GM21723 (cell line): ENCODE measurements at regions not wholly inside any gene's neighbourhood (a gene's known extent, or its start where the extent isn't known, plus 50 kb on each side); places are given as distances from the start of the nearest gene placed in this dataset.

Experiments
- ATAC-seq: cut with Tn5 transposase; IDR thresholded peaks from one replicate; pipeline ENCODE4 v1.9.1; 2021; ENCODE audit warnings: mild to moderate bottlenecking, moderate library complexity; ENCODE audit not compliant: unreplicated experiment

DNA sequence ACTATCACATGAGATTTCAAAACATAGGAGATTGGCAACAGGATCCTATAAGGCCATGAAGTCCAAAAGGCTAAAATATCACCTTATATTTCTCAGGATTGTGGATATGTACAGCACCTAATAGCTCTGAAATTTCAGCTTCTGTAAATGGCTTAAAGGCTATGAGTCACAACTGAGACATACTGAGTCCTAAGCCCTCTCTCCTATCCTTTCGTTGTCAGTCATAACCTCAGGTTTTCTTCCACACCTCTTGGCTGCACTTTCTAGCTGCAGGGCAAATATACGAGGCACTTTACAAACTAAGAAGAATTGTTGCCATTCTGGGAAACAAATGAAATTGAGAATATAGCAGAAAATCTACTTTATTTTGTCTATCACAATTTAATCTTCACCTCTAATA, 969.9 kb upstream of the EPHA7 start:
- no peak for ATAC-seq

- ATAC-seq = no peak
Observed at GRCh38 chr6:94377835-94378234, 958.5 kb upstream of the EPHA7 start.

GRCh38 chr6:94376876-94377275, 957.5 kb upstream of the EPHA7 start:
- no peak for ATAC-seq

DNA sequence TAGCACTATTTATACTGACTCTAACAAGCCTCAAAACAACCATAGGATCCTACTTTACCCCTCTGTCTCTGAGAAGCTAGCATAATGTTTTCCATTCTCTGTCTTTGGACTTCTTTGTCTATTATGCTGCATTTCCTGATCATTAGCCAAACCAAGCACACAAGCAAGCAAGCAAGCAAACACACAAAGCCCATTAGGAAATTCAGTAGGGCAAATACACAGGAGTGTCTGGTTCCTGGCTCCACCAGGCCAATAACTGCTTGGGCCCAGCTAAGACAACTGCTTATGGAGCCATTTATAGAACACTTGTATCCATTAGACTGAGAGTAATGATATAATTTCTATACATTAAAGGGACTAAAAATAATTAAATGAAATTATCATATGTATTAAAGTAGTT, 952.9 kb upstream of the EPHA7 start:
- no peak for ATAC-seq

DNA sequence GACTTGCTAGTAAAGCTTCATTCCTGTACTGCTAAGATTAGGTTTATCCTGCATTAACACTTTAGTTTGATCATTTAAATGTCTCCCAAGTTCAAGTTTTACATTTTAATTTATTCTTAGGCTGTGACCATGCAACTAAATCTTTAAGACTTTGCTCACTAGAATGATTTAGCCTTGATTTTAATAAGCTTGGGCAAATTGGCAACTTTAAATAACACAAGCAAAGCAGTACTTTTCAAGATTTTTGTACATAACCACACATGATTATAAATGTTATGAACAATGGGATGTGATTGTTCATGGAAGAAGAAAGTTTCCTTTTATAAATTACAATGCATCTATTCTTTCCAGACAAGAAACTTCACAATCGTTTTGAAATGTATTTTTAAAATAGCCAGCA, 948.0 kb upstream of the EPHA7 start:
- no peak for ATAC-seq

DNA sequence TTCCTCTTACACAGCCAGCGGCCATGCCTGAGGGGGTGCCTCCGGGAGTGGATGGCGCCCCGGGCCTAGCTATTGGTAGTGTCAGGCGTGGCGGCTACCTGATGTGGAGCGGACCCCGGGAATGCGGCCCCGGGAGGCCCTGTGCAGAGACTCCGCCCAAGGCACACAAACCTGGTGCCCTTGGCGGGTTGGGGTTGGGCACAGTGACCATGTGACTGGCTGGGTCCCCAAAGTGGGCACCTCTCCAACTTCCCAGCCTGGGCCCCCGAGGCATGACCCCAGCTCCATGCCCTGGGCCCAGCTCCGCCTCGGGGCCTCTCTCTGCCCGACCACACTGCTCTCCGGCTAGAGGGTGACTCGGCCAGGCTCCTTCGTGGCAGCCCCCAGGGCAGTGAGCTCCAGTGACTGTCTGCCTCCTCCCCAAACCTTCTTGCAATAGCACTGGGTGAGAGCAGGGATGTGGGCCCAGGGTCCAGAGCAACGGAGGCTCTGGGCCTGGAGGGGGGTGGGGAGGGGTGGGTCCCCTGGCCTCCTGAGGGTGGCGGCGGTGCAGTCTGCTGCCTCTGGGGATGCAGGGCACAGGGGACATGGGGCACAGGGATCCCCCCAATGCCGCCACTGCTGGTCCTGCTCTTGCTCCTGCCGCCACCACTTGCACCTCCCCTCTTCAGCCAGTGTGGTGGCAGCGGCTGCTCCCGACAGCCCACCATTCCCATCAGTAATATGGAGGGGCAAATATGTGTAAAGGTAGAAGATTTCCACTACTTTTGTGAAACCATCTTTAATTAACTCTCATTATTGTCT, 942.9 kb upstream of the EPHA7 start:
- ATAC-seq = no peak

DNA sequence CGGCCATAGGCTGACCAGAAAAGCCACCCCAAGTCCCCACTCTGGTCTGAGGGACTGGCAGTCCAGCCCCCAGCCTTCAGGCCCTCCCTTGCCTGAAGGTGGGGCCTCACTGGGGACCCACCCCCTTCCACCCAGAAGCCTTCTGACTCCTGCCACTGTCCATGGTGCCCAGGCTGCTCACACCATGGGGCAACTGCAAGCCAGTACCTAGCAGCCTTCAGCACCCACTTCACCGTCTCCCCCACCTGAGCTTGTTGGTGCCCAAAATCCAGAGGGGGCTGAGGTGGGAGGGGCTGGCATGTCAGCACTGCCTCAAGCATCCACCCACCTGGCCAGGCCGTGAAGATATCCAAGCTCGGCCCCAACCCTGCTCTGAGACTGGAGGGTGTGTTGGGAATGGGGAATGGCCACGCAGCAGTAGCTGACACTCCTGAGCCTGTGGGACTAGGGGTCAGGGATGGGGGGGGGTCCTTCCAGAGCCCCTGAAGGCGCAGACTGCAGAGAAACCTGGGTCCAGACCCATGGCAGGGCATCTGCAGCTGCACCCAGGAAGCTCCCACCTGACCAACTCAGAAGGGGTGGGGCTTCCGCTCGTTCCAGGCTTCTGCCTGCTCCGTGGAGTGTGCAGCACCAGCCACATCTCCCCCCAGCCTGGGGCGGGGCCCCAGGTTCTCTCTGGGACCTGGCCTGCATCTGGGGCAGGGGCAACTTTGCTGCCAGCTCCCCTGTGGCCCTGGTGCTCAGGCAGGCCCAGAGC, 942.1 kb upstream of the EPHA7 start:
- ATAC-seq = no peak

DNA sequence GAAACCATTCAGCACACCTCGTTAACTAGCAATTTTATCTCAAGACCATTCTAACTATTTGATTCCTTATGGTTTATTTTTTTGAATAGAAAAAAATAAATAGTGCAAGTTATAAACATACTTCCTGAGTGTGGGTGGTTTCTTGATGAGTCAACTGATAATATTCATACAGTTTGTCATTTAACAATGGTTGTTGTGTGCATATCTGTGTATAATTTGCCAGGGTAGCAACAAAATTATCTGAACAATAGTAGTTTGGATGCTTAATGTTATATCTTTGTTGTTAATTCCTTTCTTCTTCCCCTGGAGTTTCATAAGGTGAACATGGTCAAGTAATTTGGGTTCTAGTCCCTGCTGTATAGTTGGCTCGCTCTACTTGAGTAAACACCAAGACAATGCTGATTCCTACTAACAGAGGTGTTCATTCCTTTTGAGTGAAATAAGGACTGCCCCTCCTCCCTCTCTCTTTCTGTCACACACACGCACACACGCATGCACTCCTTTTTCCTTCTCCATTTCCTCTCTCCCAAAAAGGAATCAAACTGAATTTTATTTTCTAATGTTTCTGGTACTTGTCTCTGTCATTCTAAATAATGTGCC, 938.1 kb upstream of the EPHA7 start:
- ATAC-seq = no peak

GRCh38 chr6:94350833-94351232, 931.5 kb upstream of the EPHA7 start:
- no peak for ATAC-seq

- no peak for ATAC-seq
Observed at GRCh38 chr6:94349227-94349626, 929.9 kb upstream of the EPHA7 start.

- ATAC-seq = no peak
Observed at GRCh38 chr6:94344866-94345265, 925.5 kb upstream of the EPHA7 start.

DNA sequence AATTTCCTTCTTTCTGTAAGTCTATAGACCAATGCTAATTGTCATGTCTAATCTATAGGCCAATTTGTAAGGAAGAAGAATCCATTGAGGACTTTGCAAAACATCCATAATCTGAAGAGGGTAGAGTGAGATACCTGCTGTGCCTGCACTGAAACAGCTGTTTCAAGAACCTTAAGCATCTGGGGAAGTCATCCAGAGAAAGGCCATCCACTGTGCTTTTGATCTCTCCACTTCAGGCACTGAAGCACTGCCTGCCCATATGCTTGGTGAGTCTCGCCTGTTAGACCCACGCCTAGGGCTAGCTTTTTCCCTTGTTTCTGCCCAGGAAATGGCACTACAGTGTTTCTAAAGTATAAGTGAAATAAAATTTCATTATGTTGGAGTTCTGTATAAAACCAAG, 921.8 kb upstream of the EPHA7 start:
- ATAC-seq = no peak

DNA sequence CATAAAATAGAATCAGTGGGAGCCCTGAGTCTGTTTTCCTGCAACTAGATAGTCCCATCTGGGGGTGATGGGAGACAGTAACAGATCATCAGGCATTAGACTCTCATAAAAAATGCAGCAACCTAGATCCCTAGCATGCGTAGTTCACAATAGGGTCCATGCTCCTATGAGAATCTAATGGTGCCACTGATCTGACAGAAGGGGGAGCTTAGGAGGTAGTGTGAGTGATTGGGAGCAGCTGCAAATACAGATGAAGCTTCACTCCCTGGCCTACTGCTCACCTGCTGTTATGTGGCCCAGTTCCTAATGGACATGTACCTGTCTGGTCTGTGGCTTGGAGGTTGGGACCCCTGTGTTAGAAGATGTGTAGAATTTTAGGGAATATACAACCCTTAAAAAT, 904.5 kb upstream of the EPHA7 start:
- no peak for ATAC-seq

DNA sequence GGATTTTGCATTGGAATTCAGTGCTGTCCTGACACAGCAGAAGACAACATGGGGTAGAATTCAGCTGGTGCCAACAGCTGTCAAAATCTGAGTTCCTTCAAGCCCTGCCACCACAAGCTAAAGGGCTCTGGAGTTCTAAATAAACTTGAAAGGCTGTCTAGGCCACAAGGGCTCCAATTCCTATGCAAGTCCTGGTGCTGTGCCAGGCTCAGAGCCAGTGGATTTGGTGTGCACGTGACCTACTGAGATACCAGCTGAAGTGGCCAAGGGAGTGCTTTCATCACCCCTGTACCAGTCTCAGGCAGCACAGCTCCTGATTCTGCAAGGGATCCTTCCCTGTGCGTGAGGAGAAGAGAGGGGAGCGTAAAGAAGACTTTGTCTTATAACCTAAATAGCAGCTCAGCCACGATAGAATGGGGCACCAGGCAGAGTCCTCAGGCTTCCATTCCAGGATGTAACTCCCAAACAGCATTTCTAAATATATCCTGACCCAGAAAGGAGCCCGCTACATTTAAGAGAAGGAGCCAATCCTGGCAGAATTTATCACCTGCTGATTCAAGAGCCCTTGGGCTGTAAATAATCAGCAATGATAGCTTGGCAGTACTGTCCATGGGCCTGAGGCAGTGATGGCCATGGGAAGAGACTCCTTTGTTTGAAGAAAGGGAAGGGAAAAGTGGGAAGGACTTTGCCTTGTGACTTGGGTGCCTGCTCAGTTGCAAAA, 881.2 kb upstream of the EPHA7 start:
- ATAC-seq = no peak

- no peak for ATAC-seq
Observed at GRCh38 chr6:94289131-94289530, 869.8 kb upstream of the EPHA7 start.

DNA sequence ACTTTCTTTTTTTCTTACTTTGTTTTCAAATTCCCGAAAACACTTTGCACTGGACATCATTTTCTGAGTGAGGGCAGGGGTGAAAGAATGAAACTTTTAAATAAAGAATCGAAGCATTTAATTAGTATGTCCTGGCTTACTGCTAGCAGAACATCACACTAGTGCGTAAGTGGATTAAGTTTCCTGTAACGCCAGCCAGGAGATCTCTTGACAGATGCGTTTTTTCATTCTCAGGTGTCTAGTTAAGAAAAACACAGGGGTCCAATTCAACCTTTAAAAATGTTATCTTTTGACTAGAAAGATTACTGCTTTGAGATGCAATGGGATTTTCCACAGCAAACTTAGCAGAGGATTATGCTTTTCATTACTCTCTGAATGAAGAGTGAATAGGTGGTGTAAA, 858.8 kb upstream of the EPHA7 start:
- ATAC-seq = no peak

- no peak for ATAC-seq
Observed at GRCh38 chr6:94272327-94272726, 853.0 kb upstream of the EPHA7 start.

DNA sequence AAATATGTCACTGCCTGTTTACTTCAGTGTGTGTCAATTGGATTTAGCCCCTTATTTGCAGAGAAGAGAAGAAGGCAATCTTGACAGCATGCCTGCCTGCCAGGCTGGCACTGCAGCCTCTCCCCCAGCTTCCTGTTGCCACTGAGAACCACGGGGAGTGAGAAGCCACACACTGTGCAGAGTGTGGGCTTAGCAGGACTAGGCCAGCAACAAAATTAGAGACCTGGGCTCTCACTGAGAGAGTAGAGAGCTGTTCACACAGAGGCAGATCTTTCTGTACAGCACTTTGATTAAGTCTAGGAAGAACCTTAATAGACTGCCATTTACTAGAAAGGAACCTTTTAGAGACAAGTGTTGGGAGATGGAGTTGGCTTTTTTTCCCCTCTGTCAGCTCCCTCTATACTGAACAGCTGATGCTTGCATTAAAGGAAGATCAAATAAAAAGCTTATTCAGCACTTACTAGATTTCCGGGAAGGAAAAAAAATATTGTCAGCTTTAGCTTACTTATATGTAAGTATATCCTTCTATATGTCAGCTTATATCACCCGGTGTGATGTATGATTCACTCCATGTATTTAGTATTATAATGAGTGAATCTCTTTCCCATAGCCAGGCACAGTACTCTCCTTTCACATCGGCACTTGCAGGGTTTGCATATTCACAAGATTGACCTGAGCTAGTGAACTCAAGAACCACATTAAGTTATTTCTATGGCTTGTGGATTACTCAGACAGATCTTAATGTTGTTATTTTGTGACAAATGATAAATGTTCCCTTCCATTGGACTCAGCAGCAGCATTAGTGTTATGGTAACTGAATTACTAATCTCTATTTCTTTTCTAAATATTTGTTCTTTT, 851.0 kb upstream of the EPHA7 start:
- no peak for ATAC-seq

- ATAC-seq = no peak
Observed at GRCh38 chr6:94269256-94269655, 849.9 kb upstream of the EPHA7 start.

GRCh38 chr6:94260765-94261164, 841.4 kb upstream of the EPHA7 start:
- no peak for ATAC-seq
